LNCAP (cell line): ENCODE measurements at regions not wholly inside any gene's neighbourhood (a gene's known extent, or its start where the extent isn't known, plus 50 kb on each side); places are given as distances from the start of the nearest gene placed in this dataset.

Experiments
- TF ChIP-seq, protein P1 (sequence below): fragments of 450-650 bp; IDR thresholded peaks from 2 replicates; pipeline ENCODE4 v1.5.1; 2017; ENCODE audit warnings: mild to moderate bottlenecking

DNA sequence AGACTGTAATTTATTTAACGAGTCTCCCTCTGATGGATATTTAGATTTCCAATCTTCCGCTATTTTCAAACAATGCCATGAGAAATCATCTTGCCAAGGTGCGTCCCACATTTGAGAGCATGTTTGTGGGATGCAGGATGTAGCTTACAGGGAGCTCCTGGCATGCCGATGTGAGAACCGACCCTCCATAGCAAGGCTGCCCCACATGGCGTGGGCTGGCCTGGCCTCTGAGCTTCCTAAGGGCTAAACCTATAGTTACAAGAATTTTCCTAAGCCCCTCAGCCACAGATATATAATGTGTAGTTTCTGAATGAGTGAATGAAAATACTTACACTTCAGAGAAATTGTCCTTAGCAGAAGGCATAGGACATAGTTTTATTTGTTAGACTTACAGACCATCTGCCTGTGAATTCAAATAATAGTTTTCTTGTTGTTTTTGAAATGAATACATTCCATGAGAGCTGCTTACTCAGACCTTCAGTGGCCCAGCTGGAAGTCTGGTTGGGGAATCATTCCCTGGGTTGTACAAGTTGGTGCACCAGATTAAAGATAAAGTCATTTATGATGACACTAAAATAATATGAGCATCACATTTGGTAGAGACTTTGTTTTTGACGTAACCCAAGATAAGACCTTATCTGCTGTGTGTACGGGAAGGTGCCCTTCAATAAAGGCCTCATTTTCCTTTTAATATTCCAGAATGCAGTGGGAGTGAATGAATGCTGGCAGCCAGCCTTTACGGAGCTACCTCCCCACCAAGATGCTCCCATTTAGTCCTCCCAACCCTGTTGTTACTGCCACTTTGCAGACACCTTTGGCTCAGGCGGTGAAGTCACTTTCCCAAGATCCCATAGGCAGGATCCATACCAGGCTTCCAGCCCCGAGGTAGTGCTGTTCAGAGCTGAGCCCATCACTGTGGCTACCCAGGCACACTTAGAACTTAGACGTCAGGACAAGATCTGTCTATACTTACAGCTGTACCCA, 107.1 kb downstream of the GLI2 start:
- TF ChIP-seq, protein P1, sequence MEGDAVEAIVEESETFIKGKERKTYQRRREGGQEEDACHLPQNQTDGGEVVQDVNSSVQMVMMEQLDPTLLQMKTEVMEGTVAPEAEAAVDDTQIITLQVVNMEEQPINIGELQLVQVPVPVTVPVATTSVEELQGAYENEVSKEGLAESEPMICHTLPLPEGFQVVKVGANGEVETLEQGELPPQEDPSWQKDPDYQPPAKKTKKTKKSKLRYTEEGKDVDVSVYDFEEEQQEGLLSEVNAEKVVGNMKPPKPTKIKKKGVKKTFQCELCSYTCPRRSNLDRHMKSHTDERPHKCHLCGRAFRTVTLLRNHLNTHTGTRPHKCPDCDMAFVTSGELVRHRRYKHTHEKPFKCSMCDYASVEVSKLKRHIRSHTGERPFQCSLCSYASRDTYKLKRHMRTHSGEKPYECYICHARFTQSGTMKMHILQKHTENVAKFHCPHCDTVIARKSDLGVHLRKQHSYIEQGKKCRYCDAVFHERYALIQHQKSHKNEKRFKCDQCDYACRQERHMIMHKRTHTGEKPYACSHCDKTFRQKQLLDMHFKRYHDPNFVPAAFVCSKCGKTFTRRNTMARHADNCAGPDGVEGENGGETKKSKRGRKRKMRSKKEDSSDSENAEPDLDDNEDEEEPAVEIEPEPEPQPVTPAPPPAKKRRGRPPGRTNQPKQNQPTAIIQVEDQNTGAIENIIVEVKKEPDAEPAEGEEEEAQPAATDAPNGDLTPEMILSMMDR = no peak

DNA sequence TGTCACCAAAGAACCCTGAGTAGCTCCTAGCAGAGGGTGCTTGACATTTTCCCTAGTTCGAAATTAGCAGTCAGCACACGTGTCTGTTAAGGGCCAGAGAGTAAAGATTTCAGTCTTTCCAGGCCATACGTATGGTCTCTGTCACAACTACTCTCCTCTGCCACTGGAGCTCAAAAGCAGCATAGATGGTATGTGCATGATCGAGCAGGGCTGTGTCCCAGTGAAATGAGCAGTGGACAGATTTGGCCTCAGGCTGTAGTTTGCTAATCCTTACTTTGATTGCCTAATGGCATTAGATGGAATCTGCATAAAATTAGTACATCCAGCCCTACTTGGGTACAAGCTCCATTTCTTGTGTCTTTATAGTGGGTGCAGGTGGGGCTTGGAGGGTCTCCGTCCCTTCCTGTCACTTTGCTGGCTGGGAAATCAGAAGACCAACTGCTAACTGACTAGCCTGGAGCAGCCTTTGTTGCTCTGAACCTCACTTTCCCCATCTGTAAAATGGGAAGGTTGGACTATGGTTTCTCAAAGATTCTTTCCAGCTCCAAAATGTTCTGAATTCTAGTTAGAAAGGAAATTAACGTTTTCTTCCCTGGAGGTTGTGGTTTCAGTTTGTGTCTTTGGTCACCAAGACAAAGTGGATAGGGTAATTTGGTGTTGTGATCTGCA, 108.5 kb downstream of the GLI2 start:
- TF ChIP-seq, protein P1 = no peak

DNA sequence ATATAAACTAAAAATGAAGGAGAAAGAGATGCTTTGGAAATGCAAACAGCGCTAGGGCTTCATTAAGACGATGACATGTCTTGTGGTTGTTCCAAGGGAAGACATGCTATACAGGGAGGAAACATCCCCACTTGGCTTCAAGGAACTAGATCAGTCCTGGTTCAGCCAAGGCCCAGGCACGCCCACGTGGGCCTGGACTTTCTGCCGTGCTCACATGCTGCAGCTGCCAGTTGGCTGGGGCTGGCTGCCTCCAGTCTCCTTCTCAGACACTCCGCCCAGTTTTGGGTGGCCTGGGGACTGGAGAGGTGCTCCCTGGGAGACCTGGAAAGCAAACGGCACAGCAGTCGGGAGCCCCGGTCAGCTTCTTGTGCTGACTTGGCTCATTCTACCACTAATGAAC, 109.6 kb downstream of the GLI2 start:
- TF ChIP-seq, protein P1 = no peak

DNA sequence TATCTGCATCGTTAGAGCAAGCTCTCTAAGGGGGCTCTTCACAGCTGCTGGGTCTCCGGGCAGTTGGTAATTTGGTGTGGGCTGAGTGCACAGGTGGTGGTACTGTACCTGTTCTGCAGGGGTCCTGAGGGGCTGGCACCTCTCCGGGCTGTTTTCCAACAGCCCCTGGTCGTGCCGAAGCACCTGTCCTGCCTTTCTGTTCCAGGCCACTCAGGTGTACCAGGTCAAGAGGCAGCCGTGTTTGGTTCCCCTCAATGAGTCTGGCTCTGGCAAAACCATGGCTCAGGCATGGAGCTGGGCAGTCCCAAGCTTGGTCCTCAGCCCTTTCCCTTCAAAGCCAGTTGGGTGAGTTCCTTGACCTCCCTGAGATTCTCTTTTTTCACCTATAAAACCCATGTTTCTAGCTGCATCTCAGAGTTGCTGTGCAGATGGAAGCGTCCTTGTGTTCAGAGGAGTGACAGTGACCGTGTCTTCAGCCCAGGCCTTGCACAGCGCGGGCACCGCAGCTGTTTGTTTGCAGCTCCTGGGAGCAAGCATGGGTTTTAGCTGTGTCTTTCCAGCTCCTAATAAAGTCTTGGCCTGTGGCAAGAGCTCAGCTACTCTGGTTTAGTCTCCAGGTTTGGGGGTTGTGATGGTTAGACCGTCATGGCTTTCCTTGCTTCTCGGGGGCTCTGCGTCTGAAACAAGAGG, 110.9 kb downstream of the GLI2 start:
- TF ChIP-seq, protein P1 = no peak

DNA sequence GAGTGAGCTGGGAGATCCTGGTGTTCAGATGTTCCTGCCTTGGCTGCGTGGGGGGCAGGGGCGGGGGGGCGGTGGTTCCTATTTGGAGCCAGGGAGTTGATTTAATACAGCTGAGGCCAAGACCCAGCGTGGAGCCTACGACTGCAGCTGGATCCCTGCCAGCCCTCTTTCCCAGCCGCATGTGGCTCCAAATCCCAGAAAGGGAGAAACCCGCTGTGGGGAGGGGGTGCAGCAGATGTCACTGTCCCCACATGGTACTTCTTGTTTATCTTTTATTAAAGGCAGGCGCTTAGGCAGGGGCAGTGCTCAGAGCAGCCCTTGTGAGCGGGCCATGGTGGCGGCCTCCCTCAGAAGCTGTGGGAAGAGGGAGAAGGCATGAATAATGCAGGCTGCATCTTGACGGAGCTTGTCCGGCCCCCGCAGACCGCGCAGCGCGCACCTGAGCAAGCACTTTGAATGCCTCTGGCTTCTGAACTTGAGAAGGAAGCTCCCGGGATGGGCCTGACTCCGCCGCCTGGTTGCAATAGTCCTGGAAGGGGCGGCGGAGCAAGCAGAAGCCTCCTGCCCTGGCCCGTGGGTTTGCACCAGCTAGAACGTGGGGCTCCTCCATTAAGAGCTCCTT, 112.1 kb downstream of the GLI2 start:
- TF ChIP-seq, protein P1 = no peak

DNA sequence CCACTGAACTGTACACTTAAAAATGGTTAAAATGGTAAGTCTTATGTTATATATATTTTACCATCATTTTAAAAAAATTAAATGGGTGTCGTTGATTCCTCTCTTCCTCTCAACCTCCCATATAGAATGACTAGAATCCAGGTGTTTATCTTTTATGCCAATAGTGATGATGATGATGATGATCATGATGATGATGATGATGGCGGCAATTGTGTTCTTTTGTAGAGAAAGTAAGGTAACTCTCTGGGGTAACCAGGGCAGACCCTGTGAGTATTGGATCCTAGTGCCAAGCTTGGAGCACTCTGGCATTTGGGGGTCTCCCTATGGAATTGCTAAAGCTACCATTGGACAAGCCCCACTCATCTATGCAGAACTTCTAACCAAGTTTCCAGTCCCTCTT, 113.6 kb downstream of the GLI2 start:
- TF ChIP-seq, protein P1 = no peak

DNA sequence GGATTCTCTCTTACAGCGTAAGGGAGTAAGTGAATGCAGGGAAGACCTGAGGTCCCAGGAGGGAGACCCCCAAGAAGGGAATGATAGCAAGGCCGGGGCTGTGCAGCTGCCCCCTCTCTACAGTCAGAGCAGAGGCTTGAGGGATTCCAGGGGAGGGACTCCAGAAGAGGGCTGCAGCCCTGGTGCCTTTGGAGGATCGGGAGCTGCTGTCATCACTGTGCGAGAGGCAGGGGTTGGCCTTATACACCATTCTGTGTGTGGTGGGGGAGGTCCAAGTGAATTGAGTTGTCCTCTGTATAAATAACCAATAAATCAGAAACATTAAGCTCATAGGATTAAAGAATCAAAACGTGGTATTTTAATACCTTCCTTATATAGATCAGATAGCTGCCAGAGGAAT, 114.9 kb downstream of the GLI2 start:
- TF ChIP-seq, protein P1 = no peak
